Thoracic aorta (tissue), 2 donors: ENCODE measurements at regions not wholly inside any gene's neighbourhood (a gene's known extent, or its start where the extent isn't known, plus 50 kb on each side); places are given as distances from the start of the nearest gene placed in this dataset.

Experiments used
- ATAC-seq: fragments of 150-250 bp; one replicate; pipeline ENCODE4 v1.8.0; 2017; ENCODE audit warnings: low read depth; ENCODE audit not compliant: insufficient number of reproducible peaks, low FRiP score
- DNase-seq: peaks from one replicate; pipeline ENCODE4 v3.0.0-alpha.2; 2020; ENCODE audit warnings: low spot score
- H3K27ac ChIP-seq, 2 donors: fragments of 200-600 bp; sonication (generic); 1 replicate in 1 of 2; 2 replicates in 1 of 2; pipeline ENCODE4 v1.5.1; 2016; ENCODE audit warnings: mild to moderate bottlenecking in 2 of 2, moderate library complexity in 2 of 2
- H3K27me3 ChIP-seq: fragments of 200-600 bp; sonication (generic); replicated peaks from 2 replicates; pipeline ENCODE4 v1.6.0; 2016; ENCODE audit warnings: mild to moderate bottlenecking; ENCODE audit not compliant: insufficient read depth
- H3K36me3 ChIP-seq: fragments of 200-600 bp; sonication (generic); one replicate; pipeline ENCODE4 v1.5.1; 2016
- H3K4me1 ChIP-seq, 2 donors: fragments of 200-600 bp; sonication (generic); 1 replicate in 1 of 2; 2 replicates in 1 of 2; pipeline versions ENCODE4 v1.5.1 to v1.6.0; 2016; ENCODE audit warnings: low read depth in 2 of 2, mild to moderate bottlenecking in 1 of 2; ENCODE audit not compliant: control insufficient read depth in 1 of 2
- H3K4me3 ChIP-seq: fragments of 200-600 bp; sonication (generic); 2 replicates; pipeline ENCODE4 v1.5.1; 2016; ENCODE audit warnings: mild to moderate bottlenecking
- H3K9me3 ChIP-seq: fragments of 200-600 bp; sonication (generic); 2 replicates; pipeline ENCODE4 v1.5.1; 2016
- CTCF ChIP-seq: fragments of 200-600 bp; sonication (generic); IDR thresholded peaks from one replicate; pipeline ENCODE4 v1.5.1; 2019; ENCODE audit warnings: antibody characterized with exemption

DNA sequence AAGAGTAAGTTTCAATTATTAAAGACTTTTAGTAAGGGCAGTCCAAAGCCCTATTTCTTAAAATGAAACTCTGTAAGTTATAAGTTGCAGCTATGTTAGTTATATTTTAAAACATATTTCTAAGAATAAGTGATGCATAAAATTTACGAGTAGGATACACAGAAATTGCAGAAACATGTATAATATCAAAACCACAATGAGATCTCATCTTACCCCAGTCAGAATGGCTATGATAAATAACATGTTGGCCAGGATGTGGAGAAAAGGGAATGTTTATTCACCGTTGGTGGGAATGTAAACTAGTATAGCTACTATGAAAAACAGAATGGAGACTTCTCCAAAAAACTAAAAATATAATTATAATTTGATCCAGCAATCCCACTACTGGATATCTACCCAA, 201.2 kb downstream of the CBLN2 start:
- no peaks in the 10 kb centered on the region for H3K27me3 ChIP-seq
- TF ChIP-seq CTCF = no peak
- H3K4me1 ChIP-seq = no peaks in the 10 kb centered on the region
- H3K4me3 ChIP-seq = no peak overlapping the region
- no peak for ATAC-seq
- H3K36me3 ChIP-seq = no peaks in the 10 kb centered on the region
- no peak for DNase-seq
- no peak overlapping the region for H3K27ac ChIP-seq
- no peaks in the 10 kb centered on the region for H3K9me3 ChIP-seq

GRCh38 chr18:72339976-72340375, 204.2 kb downstream of the CBLN2 start:
- H3K9me3 ChIP-seq = no peaks in the 10 kb centered on the region
- H3K4me1 ChIP-seq = no peaks in the 10 kb centered on the region
- DNase-seq = no peak
- no peaks in the 10 kb centered on the region for H3K36me3 ChIP-seq
- H3K27me3 ChIP-seq = no peaks in the 10 kb centered on the region
- TF ChIP-seq CTCF = no peak
- no peak for ATAC-seq
- no peak overlapping the region for H3K4me3 ChIP-seq
- H3K27ac ChIP-seq = no peak overlapping the region

DNA sequence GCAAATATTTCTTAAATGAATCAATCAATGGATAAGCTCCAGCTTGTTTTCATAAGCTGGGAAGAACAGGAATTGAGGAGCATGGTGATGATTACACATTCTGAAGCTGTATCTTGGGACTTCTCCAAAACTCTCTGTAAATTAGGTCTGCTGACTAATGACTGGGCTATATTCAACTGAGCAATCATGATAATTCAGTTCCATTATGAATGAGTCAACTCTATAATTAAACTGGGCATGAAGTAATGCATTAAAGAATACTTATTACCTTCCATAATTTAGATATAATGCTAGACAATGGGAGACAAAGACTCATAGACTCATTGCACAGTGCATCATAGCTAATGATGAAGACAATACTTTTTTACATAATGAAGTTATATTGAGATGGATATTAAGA, 207.4 kb downstream of the CBLN2 start:
- Histone ChIP-seq H3K27me3 (no peaks in the 10 kb centered on the region), H3K4me3 (no peak overlapping the region), H3K4me1 (no peaks in the 10 kb centered on the region), H3K27ac (no peak overlapping the region), H3K9me3 (no peaks in the 10 kb centered on the region), H3K36me3 (no peaks in the 10 kb centered on the region)
- ATAC-seq = no peak
- no peak for TF ChIP-seq CTCF
- DNase-seq = no peak

GRCh38 chr18:72329533-72329932, 214.6 kb downstream of the CBLN2 start:
- no peak for TF ChIP-seq CTCF
- DNase-seq = no peak
- Histone ChIP-seq H3K27me3 (no peaks in the 10 kb centered on the region), H3K36me3 (no peaks in the 10 kb centered on the region), H3K9me3 (no peaks in the 10 kb centered on the region), H3K4me1 (no peaks in the 10 kb centered on the region), H3K4me3 (no peak overlapping the region), H3K27ac (no peak overlapping the region)
- ATAC-seq = no peak

GRCh38 chr18:72325307-72325706, 218.8 kb downstream of the CBLN2 start:
- Histone ChIP-seq H3K27me3 (no peaks in the 10 kb centered on the region), H3K4me1 (no peaks in the 10 kb centered on the region), H3K27ac (no peak overlapping the region), H3K4me3 (no peak overlapping the region), H3K9me3 (no peaks in the 10 kb centered on the region), H3K36me3 (no peaks in the 10 kb centered on the region)
- no peak for TF ChIP-seq CTCF
- DNase-seq (no peak), ATAC-seq (no peak)
